ENCODE measurements at regions not wholly inside any gene's neighbourhood (a gene's known extent, or its start where the extent isn't known, plus 50 kb on each side); places are given as distances from the start of the nearest gene placed in this dataset.

DNA sequence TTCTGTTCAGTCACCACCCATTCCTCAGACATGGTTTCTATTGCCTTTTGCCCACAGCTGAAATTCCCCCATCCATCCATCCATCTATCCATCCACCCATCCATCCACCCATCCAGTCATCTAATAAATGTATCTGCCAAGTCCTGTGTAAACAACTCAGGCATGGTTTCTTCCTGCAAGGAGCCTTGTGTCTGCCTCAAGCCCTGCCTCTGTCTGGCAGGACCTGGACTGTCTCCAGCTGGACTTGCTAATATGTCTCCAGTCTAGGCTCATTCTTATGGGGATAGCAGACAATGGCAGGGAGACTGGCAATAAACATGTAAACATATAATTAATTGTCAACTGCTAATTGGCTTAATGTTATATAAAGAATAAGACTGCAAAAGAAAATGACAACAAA lies 64.7 kb upstream of the AMPD3 start:
- no peak for TF ChIP-seq POLR2A (IDR thresholded peaks at IDR 0.05; ENCODE audit: low read depth, low read length)
- TF ChIP-seq PAX5 (IDR thresholded peaks at IDR 0.05; ENCODE audit: insufficient read depth, low read length, severe bottlenecking): no peak
- TF ChIP-seq TAF1 (IDR thresholded peaks at IDR 0.05; ENCODE audit: low read depth, low read length): no peak
- no peak for TF ChIP-seq POLR2AphosphoS5 (IDR thresholded peaks at IDR 0.05; ENCODE audit: low read depth, low read length)
- TF ChIP-seq POU2F2 (IDR thresholded peaks at IDR 0.05; ENCODE audit: low read depth, low read length): no peak
